ENCODE measurements at regions not wholly inside any gene's neighbourhood (a gene's known extent, or its start where the extent isn't known, plus 50 kb on each side); places are given as distances from the start of the nearest gene placed in this dataset.
"Not testable (repeated sequence)": the region's sequence is repeated elsewhere in the genome, so short reads cannot be mapped to it uniquely, and the experiment has no call there.

DNA sequence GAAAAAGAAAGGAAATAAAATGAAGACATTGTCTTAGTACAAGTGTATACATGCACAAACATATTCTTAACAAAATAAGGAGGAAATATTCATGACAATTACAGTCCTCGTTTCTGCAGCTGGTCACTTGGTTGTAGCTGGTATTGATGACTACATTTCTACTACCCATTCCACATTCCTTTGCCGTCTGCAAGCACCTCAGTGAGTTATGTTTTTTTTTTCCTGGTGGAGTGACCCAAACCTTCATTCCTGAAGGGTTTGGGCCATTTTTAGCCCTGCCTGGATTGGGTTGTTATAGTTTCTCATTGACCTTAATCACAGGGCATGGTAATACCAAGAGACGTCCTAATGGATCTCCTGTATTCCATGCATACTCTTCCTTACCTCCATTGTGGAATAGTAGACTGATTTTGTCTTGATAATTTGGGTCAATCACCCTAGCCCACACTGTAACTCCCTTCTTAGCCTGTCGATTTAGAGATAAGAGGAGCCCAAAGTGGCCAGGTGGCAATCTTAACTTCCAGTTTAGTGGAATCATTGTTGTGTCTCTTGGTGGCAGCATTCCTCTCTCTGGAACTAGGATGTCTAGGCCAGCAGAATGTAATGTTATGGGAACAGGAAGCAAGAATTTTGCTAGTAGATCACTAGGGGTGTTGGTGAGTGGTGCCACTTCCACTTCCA lies 86.4 kb upstream of the LCORL start:
- not testable (repeated sequence) for H3K23ac ChIP-seq (ENCODE audit: low read length); H4K91ac ChIP-seq (ENCODE audit: low read depth, low read length); H4K12ac ChIP-seq (ENCODE audit: low read depth, low read length); H2AFZ ChIP-seq (ENCODE audit: insufficient read depth, low read length, poor library complexity); H3K4me1 ChIP-seq (ENCODE audit: control insufficient read depth in 1 of 2, insufficient read depth in 2 of 2, low read length in 2 of 2); H2BK120ac ChIP-seq (ENCODE audit: insufficient read depth, low read length, poor library complexity); H3K18ac ChIP-seq (ENCODE audit: low read length); H4K8ac ChIP-seq (ENCODE audit: low read depth, low read length); H3K9ac ChIP-seq (ENCODE audit: low read length); H3K4me3 ChIP-seq (ENCODE audit: low read depth, low read length); H2AK5ac ChIP-seq (ENCODE audit: low read length); H3K4ac ChIP-seq (ENCODE audit: low read depth, low read length); H2BK12ac ChIP-seq (ENCODE audit: low read length); H2BK5ac ChIP-seq (ENCODE audit: low read depth, low read length, poor library complexity); H3K79me2 ChIP-seq (ENCODE audit: control insufficient read depth, insufficient read depth, low read length, poor library complexity); H3K9me3 ChIP-seq (ENCODE audit: insufficient read depth, low read depth, low read length); H3K79me1 ChIP-seq (ENCODE audit: low read length); H3K14ac ChIP-seq (ENCODE audit: low read length); H3K4me2 ChIP-seq (ENCODE audit: low read length); H3K27me3 ChIP-seq (ENCODE audit: insufficient read depth, low read length); H3K36me3 ChIP-seq (ENCODE audit: control insufficient read depth in 1 of 2, insufficient read depth in 2 of 2, low read length in 2 of 2)
- DNase-seq, result peak; percentile 17 to 74
- no CpG with 5 or more reads among the region's 4 CpGs for WGBS (ENCODE audit: extremely low coverage, insufficient coverage, insufficient read length)
- H3K27ac ChIP-seq (ENCODE audit: low read depth, low read length), result peak overlapping the region; percentile 1

DNA sequence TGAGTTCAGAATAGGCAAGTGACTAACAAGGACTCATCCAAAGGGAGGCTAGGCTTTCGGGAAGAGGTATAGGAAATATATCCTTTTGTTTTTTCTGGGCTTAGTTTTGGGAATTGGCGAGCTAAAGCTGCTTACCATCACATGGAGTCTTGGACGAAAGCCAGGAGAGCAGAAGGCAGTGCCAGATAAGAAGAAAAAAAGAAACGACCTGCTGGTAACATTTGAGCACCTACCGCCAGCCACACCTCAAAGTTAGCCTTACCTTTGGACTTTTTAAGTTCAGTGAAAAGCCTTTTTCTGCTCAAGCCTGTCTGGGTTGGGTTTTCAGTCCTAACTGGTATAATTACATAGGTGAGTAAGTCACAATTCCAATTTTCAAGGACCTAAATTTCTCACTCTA lies 85.1 kb upstream of the LCORL start:
- no peak overlapping the region for H3K4me3 ChIP-seq (ENCODE audit: low read depth, low read length)
- H3K4me1 ChIP-seq (ENCODE audit: control insufficient read depth in 1 of 2, insufficient read depth in 2 of 2, low read length in 2 of 2), result peaks cover 0 to 9% of the 10 kb centered on the region in 2 experiments
- no peak overlapping the region for H2BK12ac ChIP-seq (ENCODE audit: low read length)
- no peaks in the 10 kb centered on the region for H3K27me3 ChIP-seq (ENCODE audit: insufficient read depth, low read length)
- H2BK5ac ChIP-seq (ENCODE audit: low read depth, low read length, poor library complexity), result no peak overlapping the region
- no CpG with 5 or more reads among the region's 5 CpGs for WGBS (ENCODE audit: extremely low coverage, insufficient coverage, insufficient read length)
- no peaks in the 10 kb centered on the region for H3K79me2 ChIP-seq (ENCODE audit: control insufficient read depth, insufficient read depth, low read length, poor library complexity)
- no peak overlapping the region for H2AK5ac ChIP-seq (ENCODE audit: low read length)
- no peak overlapping the region for H3K4ac ChIP-seq (ENCODE audit: low read depth, low read length)
- no peak overlapping the region for H4K91ac ChIP-seq (ENCODE audit: low read depth, low read length)
- no peaks in the 10 kb centered on the region for H3K36me3 ChIP-seq (ENCODE audit: control insufficient read depth in 1 of 2, insufficient read depth in 2 of 2, low read length in 2 of 2)
- no peak overlapping the region for H3K23ac ChIP-seq (ENCODE audit: low read length)
- no peak overlapping the region for H2AFZ ChIP-seq (ENCODE audit: insufficient read depth, low read length, poor library complexity)
- H3K9ac ChIP-seq (ENCODE audit: low read length), result no peak overlapping the region
- H3K14ac ChIP-seq (ENCODE audit: low read length), result no peak overlapping the region
- H4K12ac ChIP-seq (ENCODE audit: low read depth, low read length), result no peak overlapping the region
- H2BK120ac ChIP-seq (ENCODE audit: insufficient read depth, low read length, poor library complexity), result no peak overlapping the region
- no peaks in the 10 kb centered on the region for H3K79me1 ChIP-seq (ENCODE audit: low read length)
- H4K8ac ChIP-seq (ENCODE audit: low read depth, low read length), result no peak overlapping the region
- no peaks in the 10 kb centered on the region for H3K9me3 ChIP-seq (ENCODE audit: insufficient read depth, low read depth, low read length)
- H3K27ac ChIP-seq (ENCODE audit: low read depth, low read length), result no peak overlapping the region
- no peak overlapping the region for H3K18ac ChIP-seq (ENCODE audit: low read length)
- no peak overlapping the region for H3K4me2 ChIP-seq (ENCODE audit: low read length)
- no peak for DNase-seq

DNA sequence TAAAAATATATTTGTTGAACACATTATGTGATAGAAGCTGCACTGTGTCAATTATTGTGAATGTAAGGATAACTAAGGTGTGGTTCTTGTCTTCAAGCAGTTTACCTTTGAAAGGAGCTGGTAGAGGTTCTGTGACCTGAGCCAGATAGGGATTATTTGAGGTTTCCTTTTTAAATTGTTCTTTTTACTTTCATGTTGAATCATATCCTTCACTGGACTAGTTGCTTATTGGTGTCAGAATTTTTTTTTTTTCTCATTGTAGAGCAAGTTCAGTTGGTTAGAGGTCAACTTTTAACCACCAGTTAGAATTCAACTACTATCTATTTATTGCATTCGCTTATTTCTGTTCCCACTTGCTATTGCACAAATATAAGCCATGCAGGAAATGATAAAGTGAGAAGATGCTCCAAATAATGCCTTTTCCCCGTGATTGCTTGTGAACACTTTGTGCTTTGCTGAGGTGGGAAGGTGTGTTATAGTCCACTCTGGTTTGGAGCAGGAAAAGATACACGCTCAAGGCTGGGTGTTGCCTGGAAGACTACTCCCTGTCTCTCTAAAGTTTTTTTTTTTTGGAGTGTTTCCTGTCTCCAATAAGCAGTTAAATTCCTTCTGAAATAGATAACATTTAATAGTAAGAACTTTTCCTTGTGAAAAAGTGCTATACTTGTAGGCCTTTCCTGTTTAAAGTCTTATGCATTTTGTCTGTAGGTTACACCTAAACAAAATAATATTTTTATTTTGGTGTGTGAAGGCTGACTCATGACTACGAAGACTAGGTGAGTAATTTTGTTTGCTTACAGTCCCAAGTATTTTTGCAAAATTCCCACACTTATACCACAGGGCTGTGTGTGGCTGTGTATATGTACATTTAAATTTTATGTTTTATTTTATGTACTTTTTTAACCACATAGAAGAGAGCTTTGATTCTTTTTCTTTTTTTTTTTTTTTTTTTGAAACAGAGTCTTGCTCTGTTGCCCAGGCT lies 83.8 kb upstream of the LCORL start:
- H3K4me2 ChIP-seq (ENCODE audit: low read length), result no peak overlapping the region
- no peak overlapping the region for H3K23ac ChIP-seq (ENCODE audit: low read length)
- no peaks in the 10 kb centered on the region for H3K9me3 ChIP-seq (ENCODE audit: insufficient read depth, low read depth, low read length)
- WGBS (ENCODE audit: extremely low coverage, insufficient coverage, insufficient read length), result no CpG with 5 or more reads among the region's 4 CpGs
- no peak overlapping the region for H2AFZ ChIP-seq (ENCODE audit: insufficient read depth, low read length, poor library complexity)
- no peak overlapping the region for H4K91ac ChIP-seq (ENCODE audit: low read depth, low read length)
- no peak overlapping the region for H3K27ac ChIP-seq (ENCODE audit: low read depth, low read length)
- no peak overlapping the region for H3K4me3 ChIP-seq (ENCODE audit: low read depth, low read length)
- no peak overlapping the region for H3K18ac ChIP-seq (ENCODE audit: low read length)
- peaks cover 0 to 9% of the 10 kb centered on the region in 2 experiments for H3K4me1 ChIP-seq (ENCODE audit: control insufficient read depth in 1 of 2, insufficient read depth in 2 of 2, low read length in 2 of 2)
- H3K36me3 ChIP-seq (ENCODE audit: control insufficient read depth in 1 of 2, insufficient read depth in 2 of 2, low read length in 2 of 2), result no peaks in the 10 kb centered on the region
- H2BK120ac ChIP-seq (ENCODE audit: insufficient read depth, low read length, poor library complexity), result no peak overlapping the region
- no peaks in the 10 kb centered on the region for H3K79me1 ChIP-seq (ENCODE audit: low read length)
- no peak overlapping the region for H2BK12ac ChIP-seq (ENCODE audit: low read length)
- DNase-seq, result no peak
- no peaks in the 10 kb centered on the region for H3K27me3 ChIP-seq (ENCODE audit: insufficient read depth, low read length)
- H4K8ac ChIP-seq (ENCODE audit: low read depth, low read length), result no peak overlapping the region
- no peak overlapping the region for H3K14ac ChIP-seq (ENCODE audit: low read length)
- H4K12ac ChIP-seq (ENCODE audit: low read depth, low read length), result no peak overlapping the region
- H3K4ac ChIP-seq (ENCODE audit: low read depth, low read length), result no peak overlapping the region
- no peaks in the 10 kb centered on the region for H3K79me2 ChIP-seq (ENCODE audit: control insufficient read depth, insufficient read depth, low read length, poor library complexity)
- no peak overlapping the region for H2BK5ac ChIP-seq (ENCODE audit: low read depth, low read length, poor library complexity)
- H2AK5ac ChIP-seq (ENCODE audit: low read length), result no peak overlapping the region
- H3K9ac ChIP-seq (ENCODE audit: low read length), result no peak overlapping the region

DNA sequence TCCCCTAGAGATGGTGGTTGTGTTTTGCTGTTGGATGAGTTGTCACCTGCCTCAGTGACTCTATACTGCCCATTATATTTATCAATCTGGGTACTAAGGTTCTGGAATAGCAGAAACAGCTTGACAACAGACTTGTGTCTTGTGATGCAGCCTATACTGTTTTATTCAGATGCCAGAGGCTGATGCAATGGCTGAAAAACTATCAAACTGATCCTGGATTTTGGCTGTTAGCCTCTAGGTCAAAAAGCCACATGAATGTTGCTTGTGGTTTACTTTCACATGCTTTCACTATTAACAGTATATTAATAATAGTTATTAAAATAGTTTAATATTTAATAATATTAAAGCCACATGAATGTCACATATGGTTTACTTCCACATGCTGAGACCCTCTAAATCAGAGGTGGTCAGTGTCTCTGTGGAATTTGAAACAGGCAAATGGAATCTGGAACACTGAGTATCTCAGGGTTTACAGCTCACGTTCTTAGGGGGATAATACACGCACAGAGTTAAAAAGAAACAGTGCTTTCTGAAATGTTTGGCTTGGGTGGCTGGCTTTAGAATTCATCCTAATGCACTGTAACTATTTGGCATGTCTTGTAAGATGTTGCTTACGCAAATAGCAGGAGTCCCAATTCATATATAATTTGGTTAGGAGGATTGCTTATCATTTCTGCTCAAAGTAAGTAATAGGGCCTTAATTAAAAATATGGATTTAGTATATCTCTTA lies 82.5 kb upstream of the LCORL start:
- H2AFZ ChIP-seq (ENCODE audit: insufficient read depth, low read length, poor library complexity), result no peak overlapping the region
- H3K79me1 ChIP-seq (ENCODE audit: low read length), result no peaks in the 10 kb centered on the region
- H3K4me1 ChIP-seq (ENCODE audit: control insufficient read depth in 1 of 2, insufficient read depth in 2 of 2, low read length in 2 of 2), result peaks cover 0 to 9% of the 10 kb centered on the region in 2 experiments
- no peak overlapping the region for H3K23ac ChIP-seq (ENCODE audit: low read length)
- H3K27ac ChIP-seq (ENCODE audit: low read depth, low read length), result no peak overlapping the region
- H3K4me2 ChIP-seq (ENCODE audit: low read length), result no peak overlapping the region
- no peaks in the 10 kb centered on the region for H3K9me3 ChIP-seq (ENCODE audit: insufficient read depth, low read depth, low read length)
- H4K91ac ChIP-seq (ENCODE audit: low read depth, low read length), result no peak overlapping the region
- H3K14ac ChIP-seq (ENCODE audit: low read length), result no peak overlapping the region
- H3K79me2 ChIP-seq (ENCODE audit: control insufficient read depth, insufficient read depth, low read length, poor library complexity), result no peaks in the 10 kb centered on the region
- H2BK5ac ChIP-seq (ENCODE audit: low read depth, low read length, poor library complexity), result no peak overlapping the region
- H3K27me3 ChIP-seq (ENCODE audit: insufficient read depth, low read length), result no peaks in the 10 kb centered on the region
- no peak overlapping the region for H2BK12ac ChIP-seq (ENCODE audit: low read length)
- H4K8ac ChIP-seq (ENCODE audit: low read depth, low read length), result no peak overlapping the region
- H3K9ac ChIP-seq (ENCODE audit: low read length), result no peak overlapping the region
- no peak overlapping the region for H4K12ac ChIP-seq (ENCODE audit: low read depth, low read length)
- H3K18ac ChIP-seq (ENCODE audit: low read length), result no peak overlapping the region
- WGBS (ENCODE audit: extremely low coverage, insufficient coverage, insufficient read length), result no CpG with 5 or more reads among the region's 3 CpGs
- H2AK5ac ChIP-seq (ENCODE audit: low read length), result no peak overlapping the region
- no peak overlapping the region for H3K4ac ChIP-seq (ENCODE audit: low read depth, low read length)
- H2BK120ac ChIP-seq (ENCODE audit: insufficient read depth, low read length, poor library complexity), result no peak overlapping the region
- no peak for DNase-seq
- H3K36me3 ChIP-seq (ENCODE audit: control insufficient read depth in 1 of 2, insufficient read depth in 2 of 2, low read length in 2 of 2), result no peaks in the 10 kb centered on the region
- H3K4me3 ChIP-seq (ENCODE audit: low read depth, low read length), result no peak overlapping the region
